ENCODE measurements at regions not wholly inside any gene's neighbourhood (a gene's known extent, or its start where the extent isn't known, plus 50 kb on each side); places are given as distances from the start of the nearest gene placed in this dataset.

DNA sequence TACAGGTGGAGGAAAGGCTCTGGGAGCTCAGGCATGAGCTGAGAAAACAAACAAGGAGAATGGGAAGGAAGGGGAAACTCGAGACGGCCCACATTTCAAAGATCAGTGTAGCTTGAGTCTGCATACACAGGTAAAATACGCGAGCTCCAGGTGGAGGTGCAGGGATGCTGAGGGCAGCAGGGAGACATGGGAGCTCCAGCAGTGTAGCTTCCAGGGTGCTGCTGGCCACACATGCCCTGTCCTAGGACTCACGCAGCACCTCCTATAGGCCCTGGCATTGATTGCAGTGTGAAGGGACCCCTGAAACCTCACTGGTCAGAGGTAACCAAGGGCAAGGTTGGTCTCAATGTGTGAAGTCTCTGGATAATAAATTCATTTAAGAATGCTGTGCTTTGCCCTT is 362.8 kb upstream of the HS6ST1 start:
- POLR2A ChIA-PET = no interaction called here
- no peak overlapping the region for H3K4me3 ChIP-seq (ENCODE audit: low read depth, low read length)
- DNase-seq (ENCODE audit: low read depth, low spot score) = no peak
- TF ChIP-seq, protein P1, sequence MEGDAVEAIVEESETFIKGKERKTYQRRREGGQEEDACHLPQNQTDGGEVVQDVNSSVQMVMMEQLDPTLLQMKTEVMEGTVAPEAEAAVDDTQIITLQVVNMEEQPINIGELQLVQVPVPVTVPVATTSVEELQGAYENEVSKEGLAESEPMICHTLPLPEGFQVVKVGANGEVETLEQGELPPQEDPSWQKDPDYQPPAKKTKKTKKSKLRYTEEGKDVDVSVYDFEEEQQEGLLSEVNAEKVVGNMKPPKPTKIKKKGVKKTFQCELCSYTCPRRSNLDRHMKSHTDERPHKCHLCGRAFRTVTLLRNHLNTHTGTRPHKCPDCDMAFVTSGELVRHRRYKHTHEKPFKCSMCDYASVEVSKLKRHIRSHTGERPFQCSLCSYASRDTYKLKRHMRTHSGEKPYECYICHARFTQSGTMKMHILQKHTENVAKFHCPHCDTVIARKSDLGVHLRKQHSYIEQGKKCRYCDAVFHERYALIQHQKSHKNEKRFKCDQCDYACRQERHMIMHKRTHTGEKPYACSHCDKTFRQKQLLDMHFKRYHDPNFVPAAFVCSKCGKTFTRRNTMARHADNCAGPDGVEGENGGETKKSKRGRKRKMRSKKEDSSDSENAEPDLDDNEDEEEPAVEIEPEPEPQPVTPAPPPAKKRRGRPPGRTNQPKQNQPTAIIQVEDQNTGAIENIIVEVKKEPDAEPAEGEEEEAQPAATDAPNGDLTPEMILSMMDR (IDR thresholded peaks at IDR 0.05; ENCODE audit: low read depth, low read length) = no peak
- H3K27ac ChIP-seq (ENCODE audit: low read depth, low read length) = no peak overlapping the region
- peaks cover 7% of the 10 kb centered on the region for H3K27me3 ChIP-seq (ENCODE audit: control insufficient read depth, insufficient read depth, low read length)
- H3K9me3 ChIP-seq (ENCODE audit: control insufficient read depth, insufficient read depth, low read length) = no peaks in the 10 kb centered on the region
- CTCF ChIA-PET = no interaction called here

DNA sequence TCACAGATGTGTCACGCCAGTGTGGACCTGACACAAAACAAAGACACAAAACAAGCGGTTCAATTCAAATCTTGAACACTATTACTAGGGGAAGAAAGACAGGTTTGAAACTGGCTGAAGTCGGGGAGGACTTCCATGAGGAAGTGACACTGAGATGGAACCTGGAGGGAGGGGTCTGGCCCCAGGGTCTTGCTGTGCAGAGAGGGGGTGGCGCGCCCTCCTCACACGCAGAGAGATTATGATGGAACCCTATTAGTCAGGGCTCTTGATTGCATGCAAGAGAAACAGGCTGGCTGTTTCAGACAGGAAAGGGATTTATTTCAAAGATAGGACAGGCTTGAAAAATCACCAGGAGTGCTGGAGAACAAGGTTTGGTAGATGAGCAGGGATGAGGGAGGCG is 363.6 kb upstream of the HS6ST1 start:
- Histone ChIP-seq H3K27me3 (ENCODE audit: control insufficient read depth, insufficient read depth, low read length) (peaks cover 7% of the 10 kb centered on the region), H3K4me3 (ENCODE audit: low read depth, low read length) (no peak overlapping the region), H3K27ac (ENCODE audit: low read depth, low read length) (no peak overlapping the region), H3K9me3 (ENCODE audit: control insufficient read depth, insufficient read depth, low read length) (no peaks in the 10 kb centered on the region)
- ChIA-PET CTCF (no interaction called here), POLR2A (no interaction called here)
- TF ChIP-seq, protein P1 (IDR thresholded peaks at IDR 0.05; ENCODE audit: low read depth, low read length) = no peak
- DNase-seq (ENCODE audit: low read depth, low spot score) = no peak

DNA sequence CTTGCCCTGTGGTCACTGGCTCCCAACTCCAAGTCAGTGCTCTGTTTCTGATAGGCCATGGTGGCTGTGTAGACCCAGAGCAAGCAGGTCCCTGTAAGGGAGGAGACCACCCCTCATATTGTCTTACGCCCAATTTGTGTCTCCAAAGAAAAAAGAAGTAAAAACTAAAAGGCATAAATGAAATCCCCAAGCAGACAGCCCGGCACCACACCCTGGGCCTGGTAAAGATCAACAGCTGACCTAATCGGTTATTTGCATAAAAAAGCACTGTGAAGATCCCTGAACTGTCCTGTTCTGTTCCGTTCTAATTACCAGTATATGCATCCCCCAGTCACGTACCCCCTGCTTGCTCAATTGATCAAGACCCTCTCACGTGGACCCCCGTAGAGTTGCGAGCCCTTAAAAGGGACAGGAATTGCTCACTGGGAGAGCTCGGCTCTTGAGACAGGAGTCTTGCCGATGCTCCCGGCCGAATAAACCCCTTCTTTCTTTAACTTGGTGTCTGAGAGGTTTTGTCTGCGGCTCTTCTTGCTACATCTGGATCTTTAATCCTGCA is 364.1 kb upstream of the HS6ST1 start:
- CTCF ChIA-PET = no interaction called here

DNA sequence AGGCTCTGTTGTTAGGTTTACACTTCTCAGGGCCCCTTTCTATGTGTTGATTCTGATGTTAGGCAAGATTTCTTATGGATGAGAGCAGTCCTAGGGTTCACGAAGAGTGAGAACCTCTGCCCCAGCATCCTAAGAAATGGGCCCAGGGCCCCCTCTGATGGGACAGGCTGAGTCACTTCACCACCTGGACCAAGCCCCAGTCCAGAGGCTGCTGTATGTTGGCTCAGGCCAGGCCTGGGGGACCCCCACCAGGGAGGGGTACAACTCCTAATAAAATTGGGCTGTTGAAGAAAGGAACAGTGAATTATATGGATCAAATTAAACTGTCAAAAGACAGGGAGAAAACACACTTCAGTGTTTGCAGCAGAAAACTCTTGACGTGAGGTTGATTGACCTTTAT is 365.9 kb upstream of the HS6ST1 start:
- no peak for DNase-seq (ENCODE audit: low read depth, low spot score)
- ChIA-PET CTCF (no interaction called here), POLR2A (no interaction called here)
- TF ChIP-seq, protein P1 (IDR thresholded peaks at IDR 0.05; ENCODE audit: low read depth, low read length) = no peak
- Histone ChIP-seq H3K4me3 (ENCODE audit: low read depth, low read length) (no peak overlapping the region), H3K27ac (ENCODE audit: low read depth, low read length) (no peak overlapping the region), H3K9me3 (ENCODE audit: control insufficient read depth, insufficient read depth, low read length) (no peaks in the 10 kb centered on the region), H3K27me3 (ENCODE audit: control insufficient read depth, insufficient read depth, low read length) (peaks cover 9% of the 10 kb centered on the region)

More for the DNA sequence above, 364.1 kb upstream of the HS6ST1 start:
- Histone ChIP-seq H3K4me3 (ENCODE audit: low read depth, low read length) (no peak overlapping the region), H3K27ac (ENCODE audit: low read depth, low read length) (no peak overlapping the region), H3K9me3 (ENCODE audit: control insufficient read depth, insufficient read depth, low read length) (no peaks in the 10 kb centered on the region), H3K27me3 (ENCODE audit: control insufficient read depth, insufficient read depth, low read length) (peaks cover 7% of the 10 kb centered on the region)
- POLR2A ChIA-PET = no interaction called here
- DNase-seq (ENCODE audit: low read depth, low spot score) = no peak
- TF ChIP-seq, protein P1 (IDR thresholded peaks at IDR 0.05; ENCODE audit: low read depth, low read length) = no peak

DNA sequence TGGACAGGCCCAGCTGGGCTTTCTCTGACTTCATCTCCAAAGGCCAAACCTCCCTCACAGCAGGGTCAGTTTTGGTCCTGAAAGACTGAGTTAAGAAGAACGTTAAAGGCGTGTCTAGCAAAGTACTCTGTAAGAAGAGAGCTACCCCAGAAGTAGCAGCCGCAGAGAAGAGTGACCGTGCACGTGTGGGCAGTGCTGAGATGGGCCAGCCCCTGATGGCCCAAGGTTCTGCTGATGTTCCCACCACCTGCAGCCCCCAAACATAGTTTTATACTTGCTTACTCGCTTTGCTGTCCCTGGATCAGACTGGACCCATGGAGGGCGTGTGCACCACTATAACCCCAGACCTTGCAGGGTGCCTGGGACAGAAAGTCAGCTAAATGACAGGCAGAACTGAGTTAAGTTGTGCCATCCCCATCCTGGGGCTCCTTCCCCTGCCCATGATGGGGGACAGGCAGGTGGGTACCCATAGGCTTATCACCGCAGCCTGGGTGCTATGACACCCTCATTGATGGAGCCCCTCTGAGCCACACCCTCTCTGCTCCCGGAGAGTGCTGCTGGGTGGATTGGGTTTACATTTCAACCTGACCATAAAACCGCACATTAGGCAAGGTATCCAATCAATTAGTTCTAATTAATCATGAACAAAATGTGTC is 367.3 kb upstream of the HS6ST1 start:
- H3K9me3 ChIP-seq (ENCODE audit: control insufficient read depth, insufficient read depth, low read length) = no peaks in the 10 kb centered on the region
- ChIA-PET POLR2A (no interaction called here), CTCF (no interaction called here)
- peaks cover 17% of the 10 kb centered on the region for H3K27me3 ChIP-seq (ENCODE audit: control insufficient read depth, insufficient read depth, low read length)
- DNase-seq (ENCODE audit: low read depth, low spot score) = no peak
- no peak overlapping the region for H3K4me3 ChIP-seq (ENCODE audit: low read depth, low read length)
- TF ChIP-seq, protein P1 (IDR thresholded peaks at IDR 0.05; ENCODE audit: low read depth, low read length) = no peak
- no peak overlapping the region for H3K27ac ChIP-seq (ENCODE audit: low read depth, low read length)

Measured in AG04450 (cell line).